RCC 7860 (cell line): ENCODE measurements at regions not wholly inside any gene's neighbourhood (a gene's known extent, or its start where the extent isn't known, plus 50 kb on each side); places are given as distances from the start of the nearest gene placed in this dataset.
A peak's percentile ranks its signal among the peaks of the same experiment; 100 is the strongest.
"Not testable (repeated sequence)": the region's sequence is repeated elsewhere in the genome, so short reads cannot be mapped to it uniquely, and the experiment has no call there.

Experiments used
- DNase-seq: peaks from one replicate; pipeline ENCODE4 v3.0.0-alpha.2; 2015; ENCODE audit warnings: low spot score
- FAIRE-seq: peaks from 2 replicates; lab custom pipeline; 2012; peaks lifted over from hg19 to GRCh38; lab: Jason Lieb, UNC

GRCh38 chr21:28487455-28488070, 505.1 kb downstream of the LTN1 start:
- DNase-seq (no peak), FAIRE-seq (no peak)

DNA sequence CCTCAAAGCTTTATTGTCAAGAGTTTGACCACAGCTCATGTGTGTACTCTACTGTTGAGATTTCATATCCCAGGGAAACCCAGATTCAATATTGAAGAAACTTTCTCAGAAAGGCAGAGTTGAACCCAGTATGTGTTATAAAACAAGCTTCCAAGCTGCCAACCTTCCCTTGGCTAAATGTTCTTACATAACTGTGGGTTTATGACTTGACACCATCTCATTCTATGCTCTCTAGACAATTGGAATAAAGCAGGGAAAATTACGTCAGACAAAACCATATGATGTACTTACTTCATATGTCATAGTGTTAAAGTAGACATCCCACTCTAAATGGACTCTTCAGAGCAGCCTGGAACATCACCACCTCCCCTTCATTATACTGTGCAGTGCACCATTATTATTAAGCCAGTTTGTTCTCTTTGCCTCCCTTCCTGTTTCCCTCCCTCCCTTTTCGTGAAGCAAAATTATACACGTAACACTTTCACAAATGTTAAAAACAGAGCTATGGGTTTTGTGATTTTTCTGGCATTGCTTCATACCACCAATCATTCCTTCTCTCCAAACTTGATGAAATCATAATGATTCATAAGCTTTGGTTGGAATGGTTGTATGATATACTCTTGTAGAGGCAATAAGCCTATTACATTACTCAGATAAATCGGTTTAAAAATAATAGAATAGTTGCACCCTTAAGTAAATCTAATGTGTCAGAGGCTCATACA, 507.2 kb downstream of the LTN1 start:
- no peak for FAIRE-seq

GRCh38 chr21:28483301-28484035, 509.2 kb downstream of the LTN1 start:
- FAIRE-seq (no peak), DNase-seq (no peak)

More for the DNA sequence above, 507.2 kb downstream of the LTN1 start:
- no peak for DNase-seq

- DNase-seq (no peak), FAIRE-seq (no peak)
These were observed 510.0 kb downstream of the LTN1 start for GRCh38 chr21:28482657-28483056.

DNA sequence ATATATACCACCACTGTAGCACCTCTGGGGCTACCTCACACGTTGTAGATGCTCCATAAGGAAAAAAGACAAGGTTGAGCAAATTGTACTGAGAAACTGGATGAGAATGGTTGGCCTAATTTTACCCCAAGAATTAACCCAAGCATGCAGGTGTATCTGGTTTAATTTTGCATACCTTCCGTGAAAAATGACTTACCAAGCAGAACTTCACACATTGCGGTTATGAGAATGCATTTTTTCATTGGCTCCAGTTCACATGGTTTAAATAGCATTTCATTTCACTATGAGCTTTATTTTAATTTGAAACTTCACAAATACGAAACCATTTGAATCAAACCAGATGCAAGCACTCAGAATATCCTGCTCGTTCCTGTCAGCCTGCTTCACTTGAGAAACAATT, 512.2 kb downstream of the LTN1 start:
- FAIRE-seq (no peak), DNase-seq (no peak)

DNA sequence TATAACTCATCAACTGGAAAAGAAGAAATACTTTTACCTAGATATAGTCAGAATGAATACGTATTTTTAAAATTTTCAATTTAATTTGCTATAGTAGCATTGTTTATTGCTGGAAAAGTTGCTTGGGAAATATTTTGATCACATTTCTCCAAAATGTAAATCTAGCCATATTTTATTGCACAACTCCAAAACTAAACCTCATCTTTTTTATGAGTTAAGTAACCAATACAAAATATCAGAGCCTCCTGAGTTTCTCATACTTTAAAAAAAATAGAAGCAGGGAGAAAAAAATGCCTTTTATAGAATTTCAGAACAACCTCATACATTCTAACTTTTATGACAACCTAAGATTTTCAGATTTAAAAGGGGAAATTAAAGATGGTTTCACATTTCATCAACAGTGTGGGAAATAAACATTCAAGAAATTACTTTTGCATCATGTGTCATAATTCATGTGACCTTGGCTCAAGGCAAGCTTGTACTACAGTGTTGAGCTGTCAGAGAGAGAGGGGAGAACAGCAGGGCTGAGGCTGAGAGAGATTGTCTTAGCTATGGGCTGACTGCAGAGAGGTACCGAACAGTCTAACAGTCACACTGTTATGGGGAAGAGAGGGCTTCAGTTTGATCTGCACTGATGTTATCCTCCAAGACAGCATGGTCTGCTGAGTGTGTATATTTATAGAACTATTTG, 519.0 kb downstream of the LTN1 start:
- FAIRE-seq (no peak), DNase-seq (no peak)

DNA sequence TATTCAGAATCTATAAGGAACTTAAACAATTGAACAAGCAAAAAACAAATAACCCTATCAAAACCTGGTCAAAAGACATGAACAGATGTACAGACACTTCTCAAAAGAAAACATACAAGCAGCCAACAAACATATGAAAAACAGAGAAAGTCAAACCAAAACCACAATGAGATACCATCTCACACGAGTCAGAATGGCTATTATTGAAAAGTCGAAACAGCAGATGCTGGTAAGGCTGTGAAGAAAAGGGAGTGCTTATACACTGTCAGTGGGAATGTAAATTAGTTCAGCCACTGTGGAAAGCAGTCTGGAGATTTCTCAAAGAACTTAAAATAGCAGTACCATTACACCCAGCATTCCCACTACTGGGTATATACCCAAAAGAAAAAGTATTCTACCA, 520.1 kb downstream of the LTN1 start:
- not testable (repeated sequence) for DNase-seq, FAIRE-seq

DNA sequence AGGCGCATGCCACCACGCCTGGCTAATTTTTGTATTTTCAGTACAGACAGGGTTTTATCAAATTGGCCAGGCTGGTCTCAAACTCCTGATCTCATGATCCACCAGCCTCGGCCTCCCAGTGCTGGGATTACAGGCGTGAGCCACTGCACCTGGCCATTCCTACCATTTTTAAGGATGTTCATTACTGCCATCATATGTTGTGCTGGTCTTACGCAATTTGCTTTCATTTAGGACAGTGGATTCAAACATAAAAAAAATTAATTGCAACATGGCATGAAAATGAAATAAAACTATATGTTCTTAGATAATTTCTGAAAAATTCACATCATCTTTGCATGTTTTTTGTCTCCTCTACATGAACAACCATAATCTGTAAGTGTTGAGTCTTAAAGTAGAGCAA, 527.7 kb downstream of the LTN1 start:
- no peak for FAIRE-seq
- DNase-seq: no peak

- no peak for FAIRE-seq
These were observed 528.6 kb downstream of the LTN1 start for GRCh38 chr21:28464095-28464494.

GRCh38 chr21:28459193-28459592, 533.5 kb downstream of the LTN1 start:
- DNase-seq (no peak), FAIRE-seq (no peak)

More at GRCh38 chr21:28464095-28464494, 528.6 kb downstream of the LTN1 start:
- DNase-seq: no peak

GRCh38 chr21:28458446-28458845, 534.2 kb downstream of the LTN1 start:
- no peak for FAIRE-seq

DNA sequence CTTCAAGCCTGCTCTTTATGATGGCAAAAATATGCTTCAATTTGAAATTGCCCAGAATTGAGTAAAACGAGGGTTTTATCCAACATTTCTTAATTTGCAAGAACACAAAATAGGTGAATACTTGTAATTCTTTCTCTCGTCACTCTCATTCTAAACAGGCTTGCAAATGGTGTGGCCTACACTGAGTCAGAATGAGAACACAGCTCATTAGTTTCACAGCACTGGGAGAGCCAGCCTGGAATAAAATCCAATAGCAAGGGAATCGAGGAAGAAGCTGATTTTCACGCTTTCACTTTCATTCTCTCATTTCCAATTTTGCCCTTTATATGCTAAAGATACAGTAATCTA, 537.5 kb downstream of the LTN1 start:
- DNase-seq (peak; percentile 9), FAIRE-seq (no peak)

More at GRCh38 chr21:28458446-28458845, 534.2 kb downstream of the LTN1 start:
- DNase-seq: no peak

- no peak for DNase-seq
- FAIRE-seq: no peak
These were observed 538.0 kb downstream of the LTN1 start for GRCh38 chr21:28454564-28455252.

- no peak for DNase-seq
- no peak for FAIRE-seq
These were observed 545.2 kb downstream of the LTN1 start for GRCh38 chr21:28447462-28447861.

- FAIRE-seq (no peak), DNase-seq (no peak)
These were observed 547.4 kb downstream of the LTN1 start for GRCh38 chr21:28445141-28445830.

- FAIRE-seq: no peak
- no peak for DNase-seq
These were observed 548.1 kb downstream of the LTN1 start for GRCh38 chr21:28444557-28444956.

DNA sequence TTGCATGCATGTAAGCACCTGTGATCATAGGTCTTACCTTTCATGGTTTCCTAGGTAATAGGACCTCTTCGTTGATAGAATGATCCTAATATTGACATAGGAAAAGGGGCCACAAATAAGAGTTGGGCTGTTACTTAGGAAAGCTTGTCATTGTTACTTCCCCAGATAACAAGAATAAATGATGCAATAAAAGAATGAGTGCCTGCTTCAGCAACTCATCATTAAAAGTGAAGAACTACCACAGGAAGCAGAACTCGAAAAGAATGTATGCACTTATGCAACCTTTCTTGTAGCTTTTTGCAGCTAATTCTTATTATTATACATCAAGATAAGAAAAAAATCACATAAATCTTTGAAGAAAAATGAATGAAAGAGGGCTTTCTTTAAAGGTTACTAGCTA, 548.6 kb downstream of the LTN1 start:
- FAIRE-seq (no peak), DNase-seq (no peak)

- FAIRE-seq (no peak), DNase-seq (no peak)
These were observed 550.1 kb downstream of the LTN1 start for GRCh38 chr21:28442624-28443023.

- no peak for DNase-seq
- FAIRE-seq: no peak
These were observed 550.6 kb downstream of the LTN1 start for GRCh38 chr21:28442085-28442484.

DNA sequence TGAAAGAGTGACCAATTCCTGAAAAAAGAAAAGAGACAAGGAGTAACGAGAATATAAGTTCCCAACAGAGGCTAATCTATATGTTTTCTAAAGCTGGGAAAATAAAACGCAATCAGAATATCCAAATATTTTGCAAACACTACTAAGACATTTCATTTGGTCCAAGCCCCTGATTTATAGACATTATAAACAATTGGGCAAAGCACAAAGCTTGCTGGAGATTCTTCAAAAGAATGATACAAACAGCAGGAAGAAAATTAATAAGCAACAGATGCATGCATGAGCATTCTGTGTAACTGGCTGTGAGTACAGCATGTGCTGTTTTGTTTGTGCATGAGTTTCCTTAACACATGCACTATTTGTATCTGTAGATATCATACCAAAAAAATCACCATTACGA, 552.9 kb downstream of the LTN1 start:
- FAIRE-seq (no peak), DNase-seq (no peak)
